GM12872 (cell line): ENCODE measurements at regions not wholly inside any gene's neighbourhood (a gene's known extent, or its start where the extent isn't known, plus 50 kb on each side); places are given as distances from the start of the nearest gene placed in this dataset.

Source experiments
- TF ChIP-seq, protein P1 (sequence below): IDR thresholded peaks from 3 replicates; pipeline ENCODE4 v1.5.1; 2011; ENCODE audit warnings: low read depth, mild to moderate bottlenecking, low read length, moderate library complexity; ENCODE audit not compliant: insufficient read depth

DNA sequence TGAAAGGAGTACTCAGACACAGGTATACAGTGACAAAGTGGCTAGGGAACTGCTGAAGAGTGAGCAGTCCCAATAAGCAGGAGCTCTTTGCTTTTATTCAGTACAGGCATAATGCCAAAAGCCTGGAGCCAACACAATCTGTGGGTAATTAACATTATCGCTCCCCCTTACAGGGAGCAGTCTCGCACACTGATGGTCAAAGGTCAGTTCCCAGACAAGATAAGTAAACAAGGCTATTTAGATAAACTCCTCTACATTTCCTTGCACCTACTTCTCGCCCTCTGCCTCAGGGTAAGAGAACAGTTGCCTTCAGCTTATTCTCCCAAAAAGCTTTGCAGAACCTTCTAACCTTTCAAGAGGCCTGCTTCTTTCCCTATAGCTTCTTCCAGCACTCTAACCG is 73.9 kb upstream of the TAF9B start:
- TF ChIP-seq, protein P1, sequence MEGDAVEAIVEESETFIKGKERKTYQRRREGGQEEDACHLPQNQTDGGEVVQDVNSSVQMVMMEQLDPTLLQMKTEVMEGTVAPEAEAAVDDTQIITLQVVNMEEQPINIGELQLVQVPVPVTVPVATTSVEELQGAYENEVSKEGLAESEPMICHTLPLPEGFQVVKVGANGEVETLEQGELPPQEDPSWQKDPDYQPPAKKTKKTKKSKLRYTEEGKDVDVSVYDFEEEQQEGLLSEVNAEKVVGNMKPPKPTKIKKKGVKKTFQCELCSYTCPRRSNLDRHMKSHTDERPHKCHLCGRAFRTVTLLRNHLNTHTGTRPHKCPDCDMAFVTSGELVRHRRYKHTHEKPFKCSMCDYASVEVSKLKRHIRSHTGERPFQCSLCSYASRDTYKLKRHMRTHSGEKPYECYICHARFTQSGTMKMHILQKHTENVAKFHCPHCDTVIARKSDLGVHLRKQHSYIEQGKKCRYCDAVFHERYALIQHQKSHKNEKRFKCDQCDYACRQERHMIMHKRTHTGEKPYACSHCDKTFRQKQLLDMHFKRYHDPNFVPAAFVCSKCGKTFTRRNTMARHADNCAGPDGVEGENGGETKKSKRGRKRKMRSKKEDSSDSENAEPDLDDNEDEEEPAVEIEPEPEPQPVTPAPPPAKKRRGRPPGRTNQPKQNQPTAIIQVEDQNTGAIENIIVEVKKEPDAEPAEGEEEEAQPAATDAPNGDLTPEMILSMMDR: no peak

DNA sequence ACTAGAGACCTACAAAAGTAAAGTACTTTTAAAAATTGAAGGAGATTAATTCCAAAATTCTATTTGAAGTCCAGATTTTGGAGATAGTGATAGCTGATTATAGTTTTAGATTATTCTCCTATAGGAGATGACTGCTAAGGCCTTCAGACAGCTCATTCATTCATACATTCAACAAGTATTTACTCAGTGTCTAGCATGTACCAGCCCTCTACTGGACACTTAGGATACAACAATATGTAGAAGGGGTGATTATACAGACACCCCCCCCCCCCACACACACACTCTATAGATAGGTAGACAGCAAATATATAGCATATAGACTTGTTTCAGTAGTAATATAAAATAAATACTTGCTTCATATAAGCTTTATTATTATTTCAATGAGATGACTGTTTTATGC is 60.4 kb upstream of the TAF9B start:
- TF ChIP-seq, protein P1: peak; percentile 27; the same call in 1 of the 3 replicates
